ENCODE measurements at regions not wholly inside any gene's neighbourhood (a gene's known extent, or its start where the extent isn't known, plus 50 kb on each side); places are given as distances from the start of the nearest gene placed in this dataset.

- Histone ChIP-seq H3K4me3 (no peak overlapping the region), H3K4me1 (ENCODE audit: low read depth) (no peaks in the 10 kb centered on the region), H3K9me3 (ENCODE audit: low read depth) (no peaks in the 10 kb centered on the region), H3K27me3 (no peaks in the 10 kb centered on the region), H3K36me3 (no peaks in the 10 kb centered on the region), H3K27ac (no peak overlapping the region)
- no peak for DNase-seq (ENCODE audit: low read depth in 1 of 2, low spot score in 1 of 2)
- no peak for TF ChIP-seq CTCF (IDR thresholded peaks at IDR 0.05; ENCODE audit: low read depth, low read length)
Observed at GRCh38 chr1:104064399-104064798, 314.7 kb downstream of the AMY1C start.

- DNase-seq (ENCODE audit: low read depth in 1 of 2, low spot score in 1 of 2): peak in 1 of 2 donors; percentile 6
- no peak for TF ChIP-seq CTCF (IDR thresholded peaks at IDR 0.05; ENCODE audit: low read depth, low read length)
- Histone ChIP-seq H3K4me3 (no peak overlapping the region), H3K4me1 (ENCODE audit: low read depth) (no peaks in the 10 kb centered on the region), H3K36me3 (no peaks in the 10 kb centered on the region), H3K9me3 (ENCODE audit: low read depth) (no peaks in the 10 kb centered on the region), H3K27me3 (no peaks in the 10 kb centered on the region), H3K27ac (no peak overlapping the region)
Observed at GRCh38 chr1:104072915-104073371, 323.2 kb downstream of the AMY1C start.

GRCh38 chr1:104073463-104073902 is 323.8 kb downstream of the AMY1C start:
- no peaks in the 10 kb centered on the region for H3K4me1 ChIP-seq (ENCODE audit: low read depth)
- TF ChIP-seq CTCF (IDR thresholded peaks at IDR 0.05; ENCODE audit: low read depth, low read length): no peak
- H3K9me3 ChIP-seq (ENCODE audit: low read depth): no peaks in the 10 kb centered on the region
- H3K4me3 ChIP-seq: no peak overlapping the region
- peak in 1 of 2 donors; percentile 1 for DNase-seq (ENCODE audit: low read depth in 1 of 2, low spot score in 1 of 2)
- no peak overlapping the region for H3K27ac ChIP-seq
- H3K36me3 ChIP-seq: no peaks in the 10 kb centered on the region
- no peaks in the 10 kb centered on the region for H3K27me3 ChIP-seq

GRCh38 chr1:104082221-104082620 is 332.5 kb downstream of the AMY1C start:
- no peak for DNase-seq (ENCODE audit: low read depth in 1 of 2, low spot score in 1 of 2)
- H3K27ac ChIP-seq: no peak overlapping the region
- H3K4me1 ChIP-seq (ENCODE audit: low read depth): no peaks in the 10 kb centered on the region
- no peak overlapping the region for H3K4me3 ChIP-seq
- no peaks in the 10 kb centered on the region for H3K9me3 ChIP-seq (ENCODE audit: low read depth)
- TF ChIP-seq CTCF (IDR thresholded peaks at IDR 0.05; ENCODE audit: low read depth, low read length): no peak
- H3K27me3 ChIP-seq: no peaks in the 10 kb centered on the region
- H3K36me3 ChIP-seq: no peaks in the 10 kb centered on the region

GRCh38 chr1:104084380-104084779 is 334.7 kb downstream of the AMY1C start:
- Histone ChIP-seq H3K27me3 (no peaks in the 10 kb centered on the region), H3K27ac (no peak overlapping the region), H3K36me3 (no peaks in the 10 kb centered on the region), H3K4me3 (no peak overlapping the region), H3K4me1 (ENCODE audit: low read depth) (no peaks in the 10 kb centered on the region), H3K9me3 (ENCODE audit: low read depth) (no peaks in the 10 kb centered on the region)
- TF ChIP-seq CTCF (IDR thresholded peaks at IDR 0.05; ENCODE audit: low read depth, low read length): no peak
- no peak for DNase-seq (ENCODE audit: low read depth in 1 of 2, low spot score in 1 of 2)

- Histone ChIP-seq H3K27me3 (no peaks in the 10 kb centered on the region), H3K4me1 (ENCODE audit: low read depth) (no peaks in the 10 kb centered on the region), H3K4me3 (no peak overlapping the region), H3K9me3 (ENCODE audit: low read depth) (no peaks in the 10 kb centered on the region), H3K27ac (no peak overlapping the region), H3K36me3 (no peaks in the 10 kb centered on the region)
- TF ChIP-seq CTCF (IDR thresholded peaks at IDR 0.05; ENCODE audit: low read depth, low read length): no peak
- no peak for DNase-seq (ENCODE audit: low read depth in 1 of 2, low spot score in 1 of 2)
Observed at GRCh38 chr1:104092698-104093097, 343.0 kb downstream of the AMY1C start.

All from cardiac muscle cell (in vitro differentiated cells and primary cell).